H9 (cell line): ENCODE measurements at regions not wholly inside any gene's neighbourhood (a gene's known extent, or its start where the extent isn't known, plus 50 kb on each side); places are given as distances from the start of the nearest gene placed in this dataset.

Experiments used
- DNase-seq: peaks from one replicate; pipeline ENCODE4 v3.0.0-alpha.2; 2017
- H2AFZ ChIP-seq: one replicate; pipeline ENCODE4 v1.6.1; 2013; ENCODE audit warnings: mild to moderate bottlenecking, low read length, control low read depth, moderate library complexity
- H2AK5ac ChIP-seq: 2 replicates; pipeline ENCODE4 v1.6.1; 2013; ENCODE audit warnings: low read length, control low read depth, mixed read lengths; ENCODE audit not compliant: insufficient read length
- H2BK120ac ChIP-seq: one replicate; pipeline ENCODE4 v1.6.1; 2013; ENCODE audit warnings: low read depth, mild to moderate bottlenecking, low read length, control low read depth, inconsistent platforms; ENCODE audit not compliant: poor library complexity, severe bottlenecking
- H2BK12ac ChIP-seq: 2 replicates; pipeline ENCODE4 v1.6.1; 2013; ENCODE audit warnings: low read length, control low read depth, mixed read lengths, low read depth; ENCODE audit not compliant: insufficient read length
- H2BK15ac ChIP-seq: 2 replicates; pipeline ENCODE4 v1.6.1; 2013; ENCODE audit warnings: low read depth, low read length, control low read depth
- H2BK20ac ChIP-seq: one replicate; pipeline ENCODE4 v1.6.1; 2013; ENCODE audit warnings: low read depth, mild to moderate bottlenecking, low read length, control low read depth, inconsistent platforms; ENCODE audit not compliant: poor library complexity, severe bottlenecking
- H2BK5ac ChIP-seq: 2 replicates; pipeline ENCODE4 v1.6.1; 2013; ENCODE audit warnings: low read length, control low read depth, mixed read lengths; ENCODE audit not compliant: insufficient read length
- H3K14ac ChIP-seq: 2 replicates; pipeline ENCODE4 v1.6.1; 2013; ENCODE audit warnings: low read length, control low read depth; ENCODE audit not compliant: insufficient read depth
- H3K18ac ChIP-seq: 2 replicates; pipeline ENCODE4 v1.6.1; 2013; ENCODE audit warnings: low read depth, mild to moderate bottlenecking, mixed read lengths, low read length, control low read depth; ENCODE audit not compliant: insufficient read length
- H3K23ac ChIP-seq: 2 replicates; pipeline ENCODE4 v1.6.1; 2013; ENCODE audit warnings: low read length, control low read depth, mixed read lengths, low read depth; ENCODE audit not compliant: insufficient read length
- H3K23me2 ChIP-seq: 2 replicates; pipeline ENCODE4 v1.6.1; 2013; ENCODE audit warnings: low read depth, mild to moderate bottlenecking, mixed read lengths, low read length, control low read depth; ENCODE audit not compliant: insufficient read length, poor library complexity, severe bottlenecking
- H3K27ac ChIP-seq: 2 replicates; pipeline ENCODE4 v1.5.1; 2013; ENCODE audit warnings: low read length, control low read depth, mixed read lengths, low read depth; ENCODE audit not compliant: insufficient read length
- H3K27me3 ChIP-seq: 2 replicates; pipeline ENCODE4 v1.6.1; 2013; ENCODE audit warnings: low read length, control low read depth, inconsistent platforms; ENCODE audit not compliant: insufficient read depth
- H3K4ac ChIP-seq: 2 replicates; pipeline ENCODE4 v1.6.1; 2013; ENCODE audit warnings: low read depth, mild to moderate bottlenecking, control low read depth, inconsistent platforms, low read length, moderate library complexity
- H3K4me1 ChIP-seq: 2 replicates; pipeline ENCODE4 v1.6.1; 2013; ENCODE audit warnings: low read length, control low read depth, inconsistent platforms; ENCODE audit not compliant: insufficient read depth
- H3K4me2 ChIP-seq: 2 replicates; pipeline ENCODE4 v1.6.1; 2013; ENCODE audit warnings: low read length, control low read depth, mixed read lengths; ENCODE audit not compliant: insufficient read length, insufficient read depth
- H3K56ac ChIP-seq: 2 replicates; pipeline ENCODE4 v1.6.1; 2013; ENCODE audit warnings: low read depth, mild to moderate bottlenecking, mixed read lengths, low read length, control low read depth; ENCODE audit not compliant: insufficient read length
- H3K79me1 ChIP-seq: 2 replicates; pipeline ENCODE4 v1.6.1; 2013; ENCODE audit warnings: low read depth, mild to moderate bottlenecking, moderate library complexity, low read length, control low read depth, inconsistent platforms; ENCODE audit not compliant: insufficient read depth, poor library complexity, severe bottlenecking
- H3K79me2 ChIP-seq: 2 replicates; pipeline ENCODE4 v1.6.1; 2013; ENCODE audit warnings: low read length, control low read depth, inconsistent platforms; ENCODE audit not compliant: insufficient read depth
- H3K9ac ChIP-seq: 2 replicates; pipeline ENCODE4 v1.6.1; 2013; ENCODE audit warnings: low read length, control low read depth, mixed read lengths; ENCODE audit not compliant: insufficient read length; ENCODE audit errors: extremely low read depth
- H3K9me3 ChIP-seq: one replicate; pipeline ENCODE4 v1.6.1; 2013; ENCODE audit warnings: low read depth, low read length, inconsistent platforms; ENCODE audit not compliant: control insufficient read depth
- H3T11ph ChIP-seq: one replicate; pipeline ENCODE4 v1.6.1; 2013; ENCODE audit warnings: mild to moderate bottlenecking, low read length, control low read depth, inconsistent platforms
- H4K20me1 ChIP-seq: one replicate; pipeline ENCODE4 v1.6.1; 2013; ENCODE audit not compliant: control insufficient read depth, insufficient read length, insufficient read depth
- H4K5ac ChIP-seq: 2 replicates; pipeline ENCODE4 v1.6.1; 2013; ENCODE audit warnings: low read depth, mild to moderate bottlenecking, mixed read lengths, low read length, control low read depth; ENCODE audit not compliant: insufficient read length
- H4K8ac ChIP-seq: replicated peaks from 2 replicates; pipeline ENCODE4 v1.6.1; 2013; ENCODE audit warnings: low read length, control low read depth, mixed read lengths, low read depth; ENCODE audit not compliant: insufficient read length
- H4K91ac ChIP-seq: 2 replicates; pipeline ENCODE4 v1.6.1; 2013; ENCODE audit warnings: low read depth, mild to moderate bottlenecking, moderate library complexity, mixed read lengths, low read length, control low read depth; ENCODE audit not compliant: insufficient read length
- H3K27ac Mint-ChIP-seq, 3 experiments: 2 replicates in 2 of 3; 3 replicates in 1 of 3; pipeline ENCODE4 v1.8.0; 2020 to 2021; ENCODE audit warnings: mixed read lengths in 3 of 3, mild to moderate bottlenecking in 1 of 3, moderate library complexity in 1 of 3
- H3K27me3 Mint-ChIP-seq: 2 replicates; pipeline ENCODE4 v1.8.0; 2021; ENCODE audit warnings: low read depth, mild to moderate bottlenecking, moderate library complexity, mixed read lengths
- H3K36me3 Mint-ChIP-seq, 3 experiments: 2 replicates in 2 of 3; 3 replicates in 1 of 3; pipeline ENCODE4 v1.8.0; 2020 to 2021; ENCODE audit warnings: low read depth in 3 of 3, mixed read lengths in 3 of 3; ENCODE audit not compliant: insufficient read depth in 1 of 3
- H3K4me1 Mint-ChIP-seq, 2 experiments: 2 replicates each; pipeline ENCODE4 v1.8.0; 2020; ENCODE audit warnings: mixed read lengths in 2 of 2
- H3K4me3 Mint-ChIP-seq, 2 experiments: 2 replicates in 1 of 2; 3 replicates in 1 of 2; pipeline ENCODE4 v1.8.0; 2020 to 2021; ENCODE audit warnings: mild to moderate bottlenecking in 2 of 2, mixed read lengths in 2 of 2, moderate library complexity in 1 of 2
- H3K9me3 Mint-ChIP-seq, 2 experiments: 2 replicates in 1 of 2; 3 replicates in 1 of 2; pipeline ENCODE4 v1.8.0; 2020; ENCODE audit warnings: mild to moderate bottlenecking in 2 of 2, mixed read lengths in 2 of 2, moderate library complexity in 1 of 2
- CTCF ChIP-seq: fragments of 200-600 bp; sonication (generic); conservative IDR thresholded peaks from 3 replicates; pipeline ENCODE4 v1.8.0; 2021; ENCODE audit warnings: antibody characterized with exemption, mild to moderate bottlenecking
- WGBS: extraction: QIAGEN DNeasy Blood & Tissue Kit; methylation state at CpG from one replicate; pipeline ENCODE4 v1.1.7; 2013; ENCODE audit warnings: missing lambda C conversion rate, low lambda C conversion rate, mixed read lengths; ENCODE audit not compliant: insufficient read length; ENCODE audit errors: extremely low coverage; 5-methylcytosine and 5-hydroxymethylcytosine counted together

- Histone ChIP-seq H3T11ph (no peak overlapping the region), H3K56ac (no peak overlapping the region), H4K20me1 (no peaks in the 10 kb centered on the region), H2AK5ac (no peak overlapping the region), H2BK120ac (no peak overlapping the region), H2AFZ (no peak overlapping the region), H3K4ac (no peak overlapping the region), H3K27ac (no peak overlapping the region), H3K79me2 (no peaks in the 10 kb centered on the region), H3K14ac (no peak overlapping the region), H2BK15ac (no peak overlapping the region), H3K18ac (no peak overlapping the region), H3K9ac (no peak overlapping the region), H3K4me1 (no peaks in the 10 kb centered on the region), H2BK20ac (no peak overlapping the region), H3K23me2 (no peaks in the 10 kb centered on the region), H4K5ac (no peak overlapping the region), H3K79me1 (no peaks in the 10 kb centered on the region), H3K23ac (no peak overlapping the region), H2BK12ac (no peak overlapping the region), H3K4me2 (no peak overlapping the region), H3K9me3 (no peaks in the 10 kb centered on the region), H4K91ac (no peak overlapping the region), H2BK5ac (no peak overlapping the region), H3K27me3 (no peaks in the 10 kb centered on the region), H4K8ac (no peak overlapping the region)
- peaks cover 2% of the 10 kb centered on the region; the same call in 1 of the 2 replicates for H3K27me3 Mint-ChIP-seq
- H3K4me1 Mint-ChIP-seq, result no peaks in the 10 kb centered on the region
- no CpG with 5 or more reads among the region's 3 CpGs for WGBS
- no peak for DNase-seq
- no peaks in the 10 kb centered on the region for H3K9me3 Mint-ChIP-seq
- no peak overlapping the region for H3K4me3 Mint-ChIP-seq
- no peak for TF ChIP-seq CTCF
- H3K27ac Mint-ChIP-seq, result no peak overlapping the region
- no peaks in the 10 kb centered on the region for H3K36me3 Mint-ChIP-seq
Measured at GRCh38 chr2:12348216-12348615, 368.5 kb upstream of the TRIB2 start.
